DND-41 (cell line): ENCODE measurements at regions not wholly inside any gene's neighbourhood (a gene's known extent, or its start where the extent isn't known, plus 50 kb on each side); places are given as distances from the start of the nearest gene placed in this dataset.

Source experiments
- ATAC-seq: fragments of 200-7000 bp; cut with Tn5 transposase; 3 replicates; pipeline ENCODE4 v1.9.1; 2021; ENCODE audit warnings: low read depth; ENCODE audit not compliant: insufficient read depth
- DNase-seq: peaks from one replicate; pipeline ENCODE4 v3.0.0-alpha.2; 2020
- H2AFZ ChIP-seq: 2 replicates; pipeline ENCODE4 v1.6.0; 2012; ENCODE audit warnings: low read depth, low read length
- H3K27ac ChIP-seq: 2 replicates; pipeline ENCODE4 v1.5.1; 2012; ENCODE audit warnings: low read length, inconsistent platforms
- H3K27me3 ChIP-seq: fragments of 200-600 bp; sonication (generic); 2 replicates; pipeline ENCODE4 v1.6.0; 2012; ENCODE audit warnings: low read length, mild to moderate bottlenecking, inconsistent platforms; ENCODE audit not compliant: insufficient read depth, poor library complexity
- H3K36me3 ChIP-seq: 2 replicates; pipeline ENCODE4 v1.5.1; 2012; ENCODE audit warnings: low read length, inconsistent platforms; ENCODE audit not compliant: insufficient read depth
- H3K4me1 ChIP-seq: 2 replicates; pipeline ENCODE4 v1.5.1; 2012; ENCODE audit warnings: mild to moderate bottlenecking, low read length; ENCODE audit not compliant: insufficient read depth
- H3K4me2 ChIP-seq: 2 replicates; pipeline ENCODE4 v1.6.0; 2012; ENCODE audit warnings: mild to moderate bottlenecking, moderate library complexity, low read length, inconsistent platforms; ENCODE audit not compliant: insufficient read depth
- H3K4me3 ChIP-seq, 2 experiments: fragments of 200-600 bp in 1 of 2; shearing (Covaris generic) in 1 of 2; 2 replicates each; pipeline ENCODE4 v1.5.1; 2012 to 2016; ENCODE audit warnings: inconsistent platforms in 2 of 2, low read length in 2 of 2, mild to moderate bottlenecking in 2 of 2, low read depth in 1 of 2, moderate library complexity in 1 of 2
- H3K79me2 ChIP-seq: 2 replicates; pipeline ENCODE4 v1.6.0; 2012; ENCODE audit warnings: low read length, inconsistent platforms; ENCODE audit not compliant: insufficient read depth
- H3K9ac ChIP-seq: 2 replicates; pipeline ENCODE4 v1.6.0; 2012; ENCODE audit warnings: low read depth, mild to moderate bottlenecking, inconsistent platforms, low read length, moderate library complexity
- H3K9me3 ChIP-seq: 2 replicates; pipeline ENCODE4 v1.5.1; 2012; ENCODE audit warnings: low read length, moderate library complexity, mild to moderate bottlenecking, inconsistent platforms; ENCODE audit not compliant: insufficient read depth, severe bottlenecking
- H4K20me1 ChIP-seq: 2 replicates; pipeline ENCODE4 v1.6.0; 2012; ENCODE audit warnings: low read length; ENCODE audit not compliant: insufficient read depth
- EZH2 ChIP-seq: IDR thresholded peaks from 3 replicates; pipeline ENCODE4 v1.6.1; 2012; ENCODE audit warnings: borderline replicate concordance, low read depth, mild to moderate bottlenecking, moderate library complexity, low read length, inconsistent platforms; ENCODE audit not compliant: severe bottlenecking
- TF ChIP-seq, protein P1 (sequence below): IDR thresholded peaks from 2 replicates; pipeline ENCODE4 v1.5.1; 2012; ENCODE audit warnings: borderline replicate concordance, low read length, moderate library complexity, mild to moderate bottlenecking; ENCODE audit not compliant: poor library complexity, severe bottlenecking; ENCODE audit errors: extremely low read depth

DNA sequence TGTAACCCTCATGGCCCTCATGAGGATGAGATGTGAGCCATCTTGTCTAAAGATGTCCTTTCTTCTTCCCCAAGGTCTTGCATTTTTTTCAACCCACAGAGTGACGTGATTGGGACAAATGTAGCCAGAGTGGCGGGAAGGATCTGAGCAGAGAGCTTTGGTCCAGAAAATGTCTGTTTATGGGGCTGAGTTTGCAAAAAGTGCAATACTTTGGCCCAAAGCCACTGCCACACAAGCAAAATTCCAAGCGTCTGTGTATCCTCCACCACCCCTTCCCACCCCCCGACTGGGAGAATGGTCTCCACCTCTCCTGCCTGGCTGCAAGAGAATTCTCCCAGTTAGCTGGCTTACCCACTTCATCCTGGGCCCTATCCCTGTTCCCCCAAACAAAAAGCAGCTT lies 246.9 kb upstream of the LRIG1 start:
- no peak for TF ChIP-seq EZH2
- TF ChIP-seq, protein P1, sequence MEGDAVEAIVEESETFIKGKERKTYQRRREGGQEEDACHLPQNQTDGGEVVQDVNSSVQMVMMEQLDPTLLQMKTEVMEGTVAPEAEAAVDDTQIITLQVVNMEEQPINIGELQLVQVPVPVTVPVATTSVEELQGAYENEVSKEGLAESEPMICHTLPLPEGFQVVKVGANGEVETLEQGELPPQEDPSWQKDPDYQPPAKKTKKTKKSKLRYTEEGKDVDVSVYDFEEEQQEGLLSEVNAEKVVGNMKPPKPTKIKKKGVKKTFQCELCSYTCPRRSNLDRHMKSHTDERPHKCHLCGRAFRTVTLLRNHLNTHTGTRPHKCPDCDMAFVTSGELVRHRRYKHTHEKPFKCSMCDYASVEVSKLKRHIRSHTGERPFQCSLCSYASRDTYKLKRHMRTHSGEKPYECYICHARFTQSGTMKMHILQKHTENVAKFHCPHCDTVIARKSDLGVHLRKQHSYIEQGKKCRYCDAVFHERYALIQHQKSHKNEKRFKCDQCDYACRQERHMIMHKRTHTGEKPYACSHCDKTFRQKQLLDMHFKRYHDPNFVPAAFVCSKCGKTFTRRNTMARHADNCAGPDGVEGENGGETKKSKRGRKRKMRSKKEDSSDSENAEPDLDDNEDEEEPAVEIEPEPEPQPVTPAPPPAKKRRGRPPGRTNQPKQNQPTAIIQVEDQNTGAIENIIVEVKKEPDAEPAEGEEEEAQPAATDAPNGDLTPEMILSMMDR: no peak
- ATAC-seq: no peak

DNA sequence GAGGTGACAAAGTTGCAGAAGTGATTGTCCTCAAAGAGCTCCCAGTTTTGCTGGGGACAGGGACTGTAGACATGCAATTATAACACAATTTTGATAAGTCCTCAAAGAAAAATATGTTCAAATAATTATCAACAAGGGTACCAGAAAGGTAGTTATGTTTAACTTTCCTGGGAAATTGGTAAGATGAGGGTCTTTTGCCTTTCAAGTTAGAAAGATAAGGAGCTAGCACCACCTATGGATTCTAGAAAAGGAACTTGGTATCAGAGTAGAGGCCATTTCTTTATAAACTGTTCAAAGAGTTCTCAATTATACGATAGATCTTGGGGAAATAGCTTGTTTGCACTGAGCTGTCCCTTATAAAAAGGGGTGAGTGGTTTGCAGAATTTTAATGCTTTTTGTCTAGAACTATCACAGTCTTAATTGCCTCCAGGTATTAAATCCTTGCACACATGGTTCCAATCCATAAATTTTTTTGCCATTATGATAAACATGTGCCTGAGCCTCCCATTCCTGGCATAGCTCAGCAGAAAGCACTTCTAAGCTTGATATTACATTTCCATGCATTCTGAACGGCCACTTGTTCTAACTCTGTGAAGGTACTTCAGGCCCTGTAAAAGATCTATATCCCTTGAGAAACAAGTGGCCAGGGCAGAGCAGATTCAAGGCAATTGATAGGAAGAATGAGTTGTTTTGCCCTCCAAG lies 247.5 kb upstream of the LRIG1 start:
- Histone ChIP-seq H3K4me3 (no peak overlapping the region), H3K9ac (no peak overlapping the region), H3K36me3 (no peaks in the 10 kb centered on the region), H3K79me2 (no peaks in the 10 kb centered on the region), H3K4me1 (no peaks in the 10 kb centered on the region), H3K27me3 (no peaks in the 10 kb centered on the region), H3K9me3 (no peaks in the 10 kb centered on the region), H3K27ac (no peak overlapping the region), H3K4me2 (no peak overlapping the region), H4K20me1 (no peaks in the 10 kb centered on the region), H2AFZ (no peak overlapping the region)
- TF ChIP-seq, protein P1: no peak
- no peak for TF ChIP-seq EZH2
- ATAC-seq (no peak), DNase-seq (no peak)

More for the DNA sequence above, 246.9 kb upstream of the LRIG1 start:
- Histone ChIP-seq H4K20me1 (no peaks in the 10 kb centered on the region), H2AFZ (no peak overlapping the region), H3K9ac (no peak overlapping the region), H3K27ac (no peak overlapping the region), H3K4me3 (no peak overlapping the region), H3K36me3 (no peaks in the 10 kb centered on the region), H3K4me2 (no peak overlapping the region), H3K79me2 (no peaks in the 10 kb centered on the region), H3K4me1 (no peaks in the 10 kb centered on the region), H3K27me3 (no peaks in the 10 kb centered on the region), H3K9me3 (no peaks in the 10 kb centered on the region)
- DNase-seq: no peak

DNA sequence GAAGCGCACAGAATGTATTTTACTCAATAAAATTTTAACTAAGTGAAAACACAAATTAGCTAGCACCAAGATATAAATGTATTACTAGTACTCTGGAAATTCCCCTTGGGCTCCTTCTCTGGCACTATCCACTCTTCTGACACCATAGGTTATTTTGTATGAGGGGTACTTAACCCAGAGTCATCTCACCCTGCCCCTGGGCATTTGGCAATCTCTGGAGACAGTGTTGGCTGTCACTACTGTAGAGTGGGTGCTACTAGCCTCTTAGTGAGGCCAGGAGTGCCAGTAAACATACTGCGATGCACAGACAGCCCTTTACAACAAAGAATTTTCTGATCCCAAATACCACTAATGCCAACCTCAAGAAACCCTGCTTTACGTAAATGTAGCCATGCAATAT lies 246.3 kb upstream of the KBTBD8 start:
- Histone ChIP-seq H3K9ac (no peak overlapping the region), H3K27me3 (no peaks in the 10 kb centered on the region)

More for the DNA sequence above, 246.3 kb upstream of the KBTBD8 start:
- TF ChIP-seq EZH2: no peak
- TF ChIP-seq, protein P1: no peak
- no peaks in the 10 kb centered on the region for H3K9me3 ChIP-seq
- H3K36me3 ChIP-seq: no peaks in the 10 kb centered on the region
- H3K79me2 ChIP-seq: no peaks in the 10 kb centered on the region
- no peak overlapping the region for H3K4me3 ChIP-seq
- no peaks in the 10 kb centered on the region for H3K4me1 ChIP-seq
- no peak overlapping the region for H3K27ac ChIP-seq
- H4K20me1 ChIP-seq: no peaks in the 10 kb centered on the region
- ATAC-seq (no peak), DNase-seq (no peak)
- no peak overlapping the region for H2AFZ ChIP-seq
- H3K4me2 ChIP-seq: no peak overlapping the region
